IMR-90 (cell line): ENCODE measurements at regions not wholly inside any gene's neighbourhood (a gene's known extent, or its start where the extent isn't known, plus 50 kb on each side); places are given as distances from the start of the nearest gene placed in this dataset.

Experiments
- CEBPB ChIP-seq: IDR thresholded peaks from 2 replicates; pipeline ENCODE4 v1.6.1; 2012; ENCODE audit warnings: low read depth, low read length, improper control_type of control experiment
- NFE2L2 ChIP-seq: fragments of 150-350 bp; IDR thresholded peaks from 2 replicates; pipeline ENCODE4 v1.6.1; 2016; ENCODE audit warnings: low read depth, mild to moderate bottlenecking, low read length
- POLR2A ChIP-seq: IDR thresholded peaks from 2 replicates; pipeline ENCODE4 v1.6.1; 2012; ENCODE audit warnings: mild to moderate bottlenecking, low read depth, low read length
- RAD21 ChIP-seq: IDR thresholded peaks from 2 replicates; pipeline ENCODE4 v1.6.1; 2012; ENCODE audit warnings: low read length, improper control_type of control experiment
- RCOR1 ChIP-seq: IDR thresholded peaks from 2 replicates; pipeline ENCODE4 v1.6.1; 2012; ENCODE audit warnings: mild to moderate bottlenecking, low read length, improper control_type of control experiment; ENCODE audit not compliant: insufficient replicate concordance
- RFX5 ChIP-seq: IDR thresholded peaks from 2 replicates; pipeline ENCODE4 v1.8.0; 2012; ENCODE audit warnings: low read depth, mild to moderate bottlenecking, low read length, moderate library complexity
- USF2 ChIP-seq: fragments of 150-350 bp; IDR thresholded peaks from 2 replicates; pipeline ENCODE4 v1.6.1; 2017; ENCODE audit warnings: mild to moderate bottlenecking, antibody characterized with exemption, low read length, low read depth
- TF ChIP-seq, protein P1 (sequence below): fragments of 150-350 bp; IDR thresholded peaks from 2 replicates; pipeline ENCODE4 v1.6.1; 2016; ENCODE audit warnings: low read depth, mild to moderate bottlenecking, low read length, moderate library complexity, borderline replicate concordance
- TF ChIP-seq, protein P2 (sequence below): conservative IDR thresholded peaks from 2 replicates; pipeline ENCODE4 v1.5.1; 2012; ENCODE audit warnings: mild to moderate bottlenecking, low read depth, low read length, improper control_type of control experiment

- TF ChIP-seq RCOR1 (no peak), RFX5 (no peak), USF2 (no peak), NFE2L2 (no peak), POLR2A (no peak), RAD21 (no peak), CEBPB (no peak)
- TF ChIP-seq, protein P1, sequence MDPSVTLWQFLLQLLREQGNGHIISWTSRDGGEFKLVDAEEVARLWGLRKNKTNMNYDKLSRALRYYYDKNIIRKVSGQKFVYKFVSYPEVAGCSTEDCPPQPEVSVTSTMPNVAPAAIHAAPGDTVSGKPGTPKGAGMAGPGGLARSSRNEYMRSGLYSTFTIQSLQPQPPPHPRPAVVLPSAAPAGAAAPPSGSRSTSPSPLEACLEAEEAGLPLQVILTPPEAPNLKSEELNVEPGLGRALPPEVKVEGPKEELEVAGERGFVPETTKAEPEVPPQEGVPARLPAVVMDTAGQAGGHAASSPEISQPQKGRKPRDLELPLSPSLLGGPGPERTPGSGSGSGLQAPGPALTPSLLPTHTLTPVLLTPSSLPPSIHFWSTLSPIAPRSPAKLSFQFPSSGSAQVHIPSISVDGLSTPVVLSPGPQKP = no peak
- TF ChIP-seq, protein P2, sequence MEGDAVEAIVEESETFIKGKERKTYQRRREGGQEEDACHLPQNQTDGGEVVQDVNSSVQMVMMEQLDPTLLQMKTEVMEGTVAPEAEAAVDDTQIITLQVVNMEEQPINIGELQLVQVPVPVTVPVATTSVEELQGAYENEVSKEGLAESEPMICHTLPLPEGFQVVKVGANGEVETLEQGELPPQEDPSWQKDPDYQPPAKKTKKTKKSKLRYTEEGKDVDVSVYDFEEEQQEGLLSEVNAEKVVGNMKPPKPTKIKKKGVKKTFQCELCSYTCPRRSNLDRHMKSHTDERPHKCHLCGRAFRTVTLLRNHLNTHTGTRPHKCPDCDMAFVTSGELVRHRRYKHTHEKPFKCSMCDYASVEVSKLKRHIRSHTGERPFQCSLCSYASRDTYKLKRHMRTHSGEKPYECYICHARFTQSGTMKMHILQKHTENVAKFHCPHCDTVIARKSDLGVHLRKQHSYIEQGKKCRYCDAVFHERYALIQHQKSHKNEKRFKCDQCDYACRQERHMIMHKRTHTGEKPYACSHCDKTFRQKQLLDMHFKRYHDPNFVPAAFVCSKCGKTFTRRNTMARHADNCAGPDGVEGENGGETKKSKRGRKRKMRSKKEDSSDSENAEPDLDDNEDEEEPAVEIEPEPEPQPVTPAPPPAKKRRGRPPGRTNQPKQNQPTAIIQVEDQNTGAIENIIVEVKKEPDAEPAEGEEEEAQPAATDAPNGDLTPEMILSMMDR = no peak
These were observed 125.4 kb upstream of the USP29 start for GRCh38 chr19:56994251-56995017.
